ENCODE measurements at regions not wholly inside any gene's neighbourhood (a gene's known extent, or its start where the extent isn't known, plus 50 kb on each side); places are given as distances from the start of the nearest gene placed in this dataset.
A peak's percentile ranks its signal among the peaks of the same experiment; 100 is the strongest.

GRCh38 chr5:143886096-143886495 lies 74.1 kb downstream of the HMHB1 start:
- DNase-seq = no peak
- Histone ChIP-seq H3K4me1 (ENCODE audit: control insufficient read depth in 3 of 3, insufficient read depth in 2 of 3, low read depth in 1 of 3, low read length in 2 of 3) (no peaks in the 10 kb centered on the region), H3K9me3 (ENCODE audit: control insufficient read depth in 2 of 2, insufficient read depth in 1 of 2, low read depth in 1 of 2, low read length in 1 of 2) (no peaks in the 10 kb centered on the region), H3K27me3 (ENCODE audit: control insufficient read depth in 3 of 3, insufficient read depth in 3 of 3, low read length in 3 of 3) (no peaks in the 10 kb centered on the region), H3K4me3 (ENCODE audit: low read depth in 1 of 3, low read length in 3 of 3) (no peak overlapping the region), H3K36me3 (ENCODE audit: control insufficient read depth in 3 of 3, insufficient read depth in 2 of 3, low read depth in 1 of 3, low read length in 3 of 3) (no peaks in the 10 kb centered on the region), H3K27ac (ENCODE audit: low read depth in 1 of 3, low read length in 2 of 3) (no peak overlapping the region)
- FAIRE-seq = no peak
- 57 to 78% (median 71%) methylated on average over 3 of the region's 3 CpGs for WGBS, 3 donors

DNA sequence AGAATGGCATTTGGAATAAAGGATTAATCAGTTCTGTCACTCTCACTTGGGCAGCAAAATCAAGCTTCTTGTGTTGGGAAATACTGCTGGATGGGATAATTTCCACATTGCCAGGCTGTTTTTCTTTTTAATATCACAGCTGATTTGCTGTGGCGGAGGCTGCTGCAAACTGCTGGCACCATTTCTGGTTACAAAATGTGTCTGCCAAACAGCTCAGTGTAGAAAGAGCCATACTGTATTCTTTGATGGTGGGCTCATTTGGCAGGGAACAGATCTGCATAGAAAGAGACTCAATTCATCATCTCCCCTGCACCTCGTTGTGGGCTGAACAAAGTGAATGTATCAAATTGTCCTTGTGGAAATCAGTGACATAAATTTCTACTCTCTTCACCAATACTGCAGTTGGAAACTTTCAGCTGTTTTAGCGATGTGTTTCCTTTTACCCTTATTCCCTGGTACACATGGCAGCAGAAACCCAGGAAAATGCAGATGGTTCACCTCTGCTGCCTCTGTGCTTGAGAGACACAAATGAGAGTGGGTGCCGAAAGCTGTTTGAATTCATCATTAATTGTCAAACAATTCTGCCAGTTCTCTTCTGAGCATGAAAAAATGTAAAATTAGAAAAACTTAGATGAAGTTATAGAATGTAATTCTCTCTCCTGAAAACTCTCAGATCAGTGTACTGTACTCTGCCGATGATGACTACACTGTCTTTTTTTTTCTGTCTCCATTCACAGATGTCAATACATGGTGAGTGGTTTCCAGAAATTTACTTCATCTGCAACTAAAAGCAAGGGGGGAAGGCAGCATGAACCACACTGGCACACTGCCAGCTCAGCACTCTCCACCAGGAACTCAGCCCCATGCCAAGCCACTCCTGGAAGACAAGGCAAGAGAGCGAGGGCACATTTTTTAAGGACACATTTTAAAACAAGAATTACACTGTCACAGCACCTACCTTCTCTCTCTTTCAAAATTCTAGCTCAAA lies 75.0 kb downstream of the HMHB1 start:
- Histone ChIP-seq H3K4me1 (ENCODE audit: control insufficient read depth in 3 of 3, insufficient read depth in 2 of 3, low read depth in 1 of 3, low read length in 2 of 3) (no peaks in the 10 kb centered on the region), H3K9me3 (ENCODE audit: control insufficient read depth in 2 of 2, insufficient read depth in 1 of 2, low read depth in 1 of 2, low read length in 1 of 2) (no peaks in the 10 kb centered on the region), H3K36me3 (ENCODE audit: control insufficient read depth in 3 of 3, insufficient read depth in 2 of 3, low read depth in 1 of 3, low read length in 3 of 3) (no peaks in the 10 kb centered on the region), H3K4me3 (ENCODE audit: low read depth in 1 of 3, low read length in 3 of 3) (no peak overlapping the region), H3K27ac (ENCODE audit: low read depth in 1 of 3, low read length in 2 of 3) (no peak overlapping the region), H3K27me3 (ENCODE audit: control insufficient read depth in 3 of 3, insufficient read depth in 3 of 3, low read length in 3 of 3) (no peaks in the 10 kb centered on the region)
- WGBS, 3 donors = 66 to 76% (median 73%) methylated on average over 6 of the region's 6 CpGs
- no peak for DNase-seq
- no peak for FAIRE-seq

DNA sequence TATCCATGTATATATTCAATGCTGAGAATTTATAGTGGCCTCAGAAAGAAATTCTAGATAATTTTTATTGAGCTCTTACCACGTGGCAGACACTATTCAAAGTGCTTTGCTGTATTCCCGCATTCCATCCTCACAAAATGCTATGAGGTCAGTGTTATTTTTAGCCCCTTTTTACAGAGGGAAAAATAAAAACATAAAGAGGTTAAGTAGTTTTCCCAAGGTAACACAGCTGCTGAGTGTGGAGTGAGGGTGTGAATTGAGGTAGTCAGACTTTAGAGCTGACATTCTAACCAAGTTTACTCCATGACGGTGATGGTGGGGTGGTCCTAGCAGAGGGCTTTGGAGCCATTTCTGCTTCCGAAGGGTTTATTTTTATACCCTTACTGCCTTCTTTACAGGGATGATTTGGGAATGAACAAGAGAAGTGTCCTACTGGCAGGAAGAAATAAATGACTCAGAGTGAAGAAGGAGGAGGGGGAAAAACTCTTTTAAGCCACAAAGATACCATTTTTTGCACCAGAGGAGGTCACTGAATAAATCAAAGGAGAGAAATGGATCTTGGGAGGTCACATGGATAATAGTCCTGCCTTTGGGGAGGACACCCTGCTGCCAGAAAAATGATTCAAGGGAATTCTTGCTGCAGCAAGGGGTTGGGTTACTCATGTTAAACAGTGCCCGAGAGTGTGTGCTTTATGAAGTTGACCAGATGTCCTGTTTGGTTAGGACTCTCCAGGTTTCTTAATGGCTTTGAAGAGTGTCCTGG lies 76.1 kb downstream of the HMHB1 start:
- peak overlapping the region in 1 of 3 donors; percentile 45 for H3K27ac ChIP-seq (ENCODE audit: low read depth in 1 of 3, low read length in 2 of 3)
- no peak overlapping the region for H3K4me3 ChIP-seq (ENCODE audit: low read depth in 1 of 3, low read length in 3 of 3)
- no peak for FAIRE-seq
- no peaks in the 10 kb centered on the region for H3K9me3 ChIP-seq (ENCODE audit: control insufficient read depth in 2 of 2, insufficient read depth in 1 of 2, low read depth in 1 of 2, low read length in 1 of 2)
- H3K36me3 ChIP-seq (ENCODE audit: control insufficient read depth in 3 of 3, insufficient read depth in 2 of 3, low read depth in 1 of 3, low read length in 3 of 3) = no peaks in the 10 kb centered on the region
- no peaks in the 10 kb centered on the region for H3K27me3 ChIP-seq (ENCODE audit: control insufficient read depth in 3 of 3, insufficient read depth in 3 of 3, low read length in 3 of 3)
- DNase-seq = no peak
- H3K4me1 ChIP-seq (ENCODE audit: control insufficient read depth in 3 of 3, insufficient read depth in 2 of 3, low read depth in 1 of 3, low read length in 2 of 3) = no peaks in the 10 kb centered on the region
- 65 to 73% (median 65%) methylated on average over 5 of the region's 5 CpGs for WGBS, 3 donors

- Histone ChIP-seq H3K9me3 (ENCODE audit: control insufficient read depth in 2 of 2, insufficient read depth in 1 of 2, low read depth in 1 of 2, low read length in 1 of 2) (no peaks in the 10 kb centered on the region), H3K27me3 (ENCODE audit: control insufficient read depth in 3 of 3, insufficient read depth in 3 of 3, low read length in 3 of 3) (no peaks in the 10 kb centered on the region), H3K4me3 (ENCODE audit: low read depth in 1 of 3, low read length in 3 of 3) (no peak overlapping the region), H3K36me3 (ENCODE audit: control insufficient read depth in 3 of 3, insufficient read depth in 2 of 3, low read depth in 1 of 3, low read length in 3 of 3) (no peaks in the 10 kb centered on the region), H3K27ac (ENCODE audit: low read depth in 1 of 3, low read length in 2 of 3) (no peak overlapping the region), H3K4me1 (ENCODE audit: control insufficient read depth in 3 of 3, insufficient read depth in 2 of 3, low read depth in 1 of 3, low read length in 2 of 3) (no peaks in the 10 kb centered on the region)
- no peak for FAIRE-seq
- no peak for DNase-seq
- WGBS, 3 donors = 67 to 83% (median 83%) methylated on average over 3 of the region's 3 CpGs
These were observed 77.0 kb downstream of the HMHB1 start for GRCh38 chr5:143888912-143889311.

DNA sequence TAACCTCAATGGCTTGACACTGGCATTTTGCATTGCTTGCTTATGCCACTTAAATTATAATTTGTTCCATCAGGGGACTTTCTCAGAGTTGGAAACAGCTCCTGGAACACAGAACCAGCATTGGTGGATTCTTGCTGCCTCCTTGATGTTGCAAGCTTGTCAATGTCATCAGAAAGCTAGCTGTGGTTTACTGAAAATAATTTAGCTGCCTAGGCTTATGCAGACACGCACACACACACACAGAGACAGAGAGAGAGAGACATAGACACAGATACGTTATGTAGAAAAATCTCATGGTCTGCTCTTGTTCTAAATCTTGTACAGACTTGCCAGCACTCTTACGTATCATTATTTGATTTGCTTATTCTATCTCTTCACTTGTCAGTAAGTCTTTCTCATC lies 78.0 kb downstream of the HMHB1 start:
- 78 to 87% (median 81%) methylated on average over 3 of the region's 3 CpGs for WGBS, 3 donors
- Histone ChIP-seq H3K27me3 (ENCODE audit: control insufficient read depth in 3 of 3, insufficient read depth in 3 of 3, low read length in 3 of 3) (no peaks in the 10 kb centered on the region), H3K27ac (ENCODE audit: low read depth in 1 of 3, low read length in 2 of 3) (no peak overlapping the region), H3K36me3 (ENCODE audit: control insufficient read depth in 3 of 3, insufficient read depth in 2 of 3, low read depth in 1 of 3, low read length in 3 of 3) (no peaks in the 10 kb centered on the region), H3K4me3 (ENCODE audit: low read depth in 1 of 3, low read length in 3 of 3) (no peak overlapping the region), H3K9me3 (ENCODE audit: control insufficient read depth in 2 of 2, insufficient read depth in 1 of 2, low read depth in 1 of 2, low read length in 1 of 2) (no peaks in the 10 kb centered on the region), H3K4me1 (ENCODE audit: control insufficient read depth in 3 of 3, insufficient read depth in 2 of 3, low read depth in 1 of 3, low read length in 2 of 3) (no peaks in the 10 kb centered on the region)
- FAIRE-seq = no peak
- DNase-seq = no peak

GRCh38 chr5:143890487-143890886 lies 78.5 kb downstream of the HMHB1 start:
- Histone ChIP-seq H3K27me3 (ENCODE audit: control insufficient read depth in 3 of 3, insufficient read depth in 3 of 3, low read length in 3 of 3) (no peaks in the 10 kb centered on the region), H3K4me1 (ENCODE audit: control insufficient read depth in 3 of 3, insufficient read depth in 2 of 3, low read depth in 1 of 3, low read length in 2 of 3) (no peaks in the 10 kb centered on the region), H3K36me3 (ENCODE audit: control insufficient read depth in 3 of 3, insufficient read depth in 2 of 3, low read depth in 1 of 3, low read length in 3 of 3) (no peaks in the 10 kb centered on the region), H3K4me3 (ENCODE audit: low read depth in 1 of 3, low read length in 3 of 3) (no peak overlapping the region), H3K9me3 (ENCODE audit: control insufficient read depth in 2 of 2, insufficient read depth in 1 of 2, low read depth in 1 of 2, low read length in 1 of 2) (no peaks in the 10 kb centered on the region), H3K27ac (ENCODE audit: low read depth in 1 of 3, low read length in 2 of 3) (no peak overlapping the region)
- FAIRE-seq (no peak), DNase-seq (no peak)
- WGBS, 3 donors = 41 to 56% (median 49%) methylated on average over 3 of the region's 3 CpGs

DNA sequence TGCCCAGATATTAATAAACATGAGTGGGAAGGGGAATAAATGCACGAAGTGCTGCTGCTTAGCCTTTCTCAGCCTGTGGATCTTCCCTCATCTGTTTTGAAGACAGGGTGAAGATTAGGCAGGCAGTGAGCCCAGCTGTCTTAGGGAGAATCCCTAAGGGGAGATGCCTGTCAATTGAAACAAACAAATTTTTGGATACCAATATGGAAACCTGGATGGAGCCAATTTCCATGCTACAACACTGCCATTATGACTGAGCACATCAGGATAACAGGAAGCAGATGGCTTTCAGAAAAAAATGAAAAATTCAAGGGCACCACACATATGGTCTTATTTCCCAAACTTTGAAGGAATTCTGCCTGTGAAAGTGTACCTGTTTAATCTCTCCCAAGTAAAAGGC lies 80.3 kb downstream of the HMHB1 start:
- no peak for DNase-seq
- no peaks in the 10 kb centered on the region for H3K9me3 ChIP-seq (ENCODE audit: control insufficient read depth in 2 of 2, insufficient read depth in 1 of 2, low read depth in 1 of 2, low read length in 1 of 2)
- FAIRE-seq = no peak
- no peak overlapping the region for H3K4me3 ChIP-seq (ENCODE audit: low read depth in 1 of 3, low read length in 3 of 3)
- 64 to 69% (median 66%) methylated on average over 1 of the region's 1 CpG for WGBS, 3 donors
- no peaks in the 10 kb centered on the region for H3K4me1 ChIP-seq (ENCODE audit: control insufficient read depth in 3 of 3, insufficient read depth in 2 of 3, low read depth in 1 of 3, low read length in 2 of 3)
- H3K36me3 ChIP-seq (ENCODE audit: control insufficient read depth in 3 of 3, insufficient read depth in 2 of 3, low read depth in 1 of 3, low read length in 3 of 3) = no peaks in the 10 kb centered on the region
- H3K27me3 ChIP-seq (ENCODE audit: control insufficient read depth in 3 of 3, insufficient read depth in 3 of 3, low read length in 3 of 3) = no peaks in the 10 kb centered on the region
- H3K27ac ChIP-seq (ENCODE audit: low read depth in 1 of 3, low read length in 2 of 3) = no peak overlapping the region

- WGBS, 3 donors = 82 to 87% (median 84%) methylated on average over 2 of the region's 2 CpGs
- FAIRE-seq (no peak), DNase-seq (no peak)
These were observed 80.9 kb downstream of the HMHB1 start for GRCh38 chr5:143892908-143893307.

More at GRCh38 chr5:143892908-143893307, 80.9 kb downstream of the HMHB1 start:
- Histone ChIP-seq H3K27ac (ENCODE audit: low read depth in 1 of 3, low read length in 2 of 3) (no peak overlapping the region), H3K4me3 (ENCODE audit: low read depth in 1 of 3, low read length in 3 of 3) (no peak overlapping the region), H3K36me3 (ENCODE audit: control insufficient read depth in 3 of 3, insufficient read depth in 2 of 3, low read depth in 1 of 3, low read length in 3 of 3) (no peaks in the 10 kb centered on the region), H3K4me1 (ENCODE audit: control insufficient read depth in 3 of 3, insufficient read depth in 2 of 3, low read depth in 1 of 3, low read length in 2 of 3) (no peaks in the 10 kb centered on the region), H3K9me3 (ENCODE audit: control insufficient read depth in 2 of 2, insufficient read depth in 1 of 2, low read depth in 1 of 2, low read length in 1 of 2) (no peaks in the 10 kb centered on the region), H3K27me3 (ENCODE audit: control insufficient read depth in 3 of 3, insufficient read depth in 3 of 3, low read length in 3 of 3) (no peaks in the 10 kb centered on the region)
